ENCODE measurements at regions not wholly inside any gene's neighbourhood (a gene's known extent, or its start where the extent isn't known, plus 50 kb on each side); places are given as distances from the start of the nearest gene placed in this dataset.

DNA sequence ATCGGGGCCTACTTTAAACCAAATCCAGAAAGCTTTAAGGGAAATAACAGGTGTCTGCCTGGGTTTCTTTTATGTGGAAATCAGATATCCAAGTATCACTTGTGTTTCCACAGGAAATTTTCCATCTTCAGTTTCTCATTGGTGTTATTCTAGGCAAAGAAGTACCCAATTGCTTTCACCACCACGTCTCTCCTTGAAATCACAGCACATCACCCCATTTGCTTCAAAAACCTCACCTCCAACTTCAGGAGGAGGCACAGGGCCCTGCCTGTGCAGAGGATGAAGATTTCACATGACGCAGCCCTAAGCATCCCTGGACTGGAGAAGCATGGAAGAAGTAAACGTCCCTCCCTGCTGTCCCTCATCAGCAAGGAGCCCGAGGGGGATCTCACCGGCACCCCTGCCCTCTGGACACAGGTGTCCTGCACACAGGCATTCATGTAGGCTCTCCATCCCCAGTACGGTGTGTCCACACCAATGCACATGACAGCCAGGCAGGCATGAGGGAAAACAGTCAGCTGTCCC lies 182.3 kb downstream of the TBXT start:
- no peak for DNase-seq

DNA sequence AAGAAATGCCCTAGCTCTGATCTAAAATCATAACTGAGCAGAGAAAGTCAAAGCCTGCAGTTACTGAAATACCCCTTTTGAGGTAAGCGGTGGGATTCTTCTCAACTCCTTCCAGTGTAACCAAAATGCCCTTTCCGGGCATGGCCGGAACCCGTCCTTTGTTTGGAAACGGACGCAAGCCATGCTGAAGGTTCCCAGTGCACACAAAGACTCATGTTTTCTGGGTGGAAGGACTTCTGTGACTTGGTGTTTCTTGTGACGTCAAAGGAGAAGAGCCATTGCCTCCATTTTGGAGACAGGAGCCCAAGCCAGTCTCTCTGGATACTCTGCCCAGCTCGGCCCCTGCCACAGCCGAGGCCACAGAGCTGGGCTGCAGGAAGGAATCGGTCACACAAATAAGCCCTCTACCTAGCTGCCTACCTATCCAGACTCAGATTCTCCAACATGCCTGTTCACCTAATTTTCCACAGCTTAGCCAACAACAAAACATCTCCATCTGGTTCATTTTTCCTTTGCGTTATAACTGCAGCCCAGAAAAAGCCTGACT lies 182.8 kb downstream of the TBXT start:
- DNase-seq: no peak

DNA sequence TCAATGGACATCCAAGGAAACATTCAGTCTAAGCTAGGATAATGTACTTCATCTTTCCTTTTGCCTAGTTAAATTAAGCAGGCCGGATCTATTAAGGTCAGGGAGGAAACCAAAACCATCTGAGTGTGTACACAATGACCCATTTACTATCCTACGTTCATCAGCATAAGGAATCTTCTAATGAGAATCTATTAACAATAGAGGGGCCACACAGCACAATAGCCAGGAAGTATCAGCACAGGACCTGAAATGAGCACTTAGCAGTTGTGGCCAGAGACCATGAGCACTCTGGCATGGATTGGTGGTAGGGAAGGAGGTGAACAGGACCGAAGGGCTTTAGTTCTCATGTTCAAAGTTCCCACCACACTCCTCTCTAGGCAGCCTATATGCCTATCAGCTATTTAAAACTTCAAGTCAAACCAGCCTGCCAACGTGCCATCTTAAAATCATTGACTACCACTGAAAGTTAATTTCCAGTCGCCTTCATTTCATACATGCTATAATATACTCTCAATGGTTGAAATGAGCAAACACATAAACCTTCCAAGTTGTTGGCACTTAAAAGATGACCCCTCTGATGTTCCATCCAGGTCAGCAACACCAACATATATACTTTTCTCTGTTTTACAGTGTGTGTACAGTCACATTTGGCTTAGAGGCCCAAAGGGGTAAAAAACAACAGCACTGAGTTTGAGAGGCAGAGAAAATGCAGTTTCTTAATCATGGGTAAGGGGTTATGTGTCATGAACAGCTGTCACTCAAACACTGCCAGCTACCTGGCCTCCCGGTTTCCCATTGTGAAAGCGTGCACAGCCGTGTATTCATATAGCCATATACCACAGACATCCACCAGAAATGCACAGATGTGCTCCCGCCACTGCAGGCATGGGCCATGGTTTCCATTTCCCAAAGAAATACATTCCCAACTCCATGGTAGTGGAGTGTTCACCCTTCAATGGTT lies 184.3 kb downstream of the TBXT start:
- DNase-seq: no peak

DNA sequence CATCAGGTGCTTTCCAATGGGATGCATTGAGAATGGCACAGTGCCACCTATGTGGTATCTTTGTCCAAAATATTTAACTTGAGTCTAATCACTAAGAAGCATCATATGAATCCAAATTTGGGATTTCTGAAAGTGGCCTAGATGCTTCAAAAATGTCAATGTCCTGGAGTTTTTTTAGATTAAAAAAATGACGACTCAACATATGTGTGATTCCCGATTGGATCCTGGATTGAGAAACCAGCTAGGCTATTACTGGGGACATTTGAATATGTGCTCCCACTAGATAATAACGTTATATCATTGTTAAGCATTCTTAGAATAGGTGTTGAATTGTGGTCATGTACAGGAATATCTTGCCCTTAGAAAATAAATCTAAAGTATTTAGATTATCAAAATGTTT lies 189.2 kb downstream of the TBXT start:
- DNase-seq: no peak

DNA sequence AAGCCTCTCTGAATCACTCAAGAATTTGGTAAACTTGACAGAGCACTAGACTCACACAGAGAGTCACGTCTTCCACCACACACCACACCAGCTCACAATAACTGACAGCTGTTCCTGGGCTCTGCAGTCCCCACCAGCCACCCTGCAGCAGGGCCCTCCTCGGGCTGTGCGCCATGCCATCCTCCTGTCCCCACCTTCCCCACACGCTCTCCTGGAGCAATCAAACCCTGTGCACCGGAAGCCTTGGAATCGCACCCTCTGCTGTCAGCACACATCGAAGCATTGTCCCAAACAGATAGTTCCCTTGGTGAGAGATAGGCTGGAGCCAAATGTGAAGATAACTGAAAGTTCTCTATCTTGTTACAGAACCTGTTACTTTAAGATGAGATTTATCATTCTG lies 191.0 kb downstream of the TBXT start:
- DNase-seq: no peak

DNA sequence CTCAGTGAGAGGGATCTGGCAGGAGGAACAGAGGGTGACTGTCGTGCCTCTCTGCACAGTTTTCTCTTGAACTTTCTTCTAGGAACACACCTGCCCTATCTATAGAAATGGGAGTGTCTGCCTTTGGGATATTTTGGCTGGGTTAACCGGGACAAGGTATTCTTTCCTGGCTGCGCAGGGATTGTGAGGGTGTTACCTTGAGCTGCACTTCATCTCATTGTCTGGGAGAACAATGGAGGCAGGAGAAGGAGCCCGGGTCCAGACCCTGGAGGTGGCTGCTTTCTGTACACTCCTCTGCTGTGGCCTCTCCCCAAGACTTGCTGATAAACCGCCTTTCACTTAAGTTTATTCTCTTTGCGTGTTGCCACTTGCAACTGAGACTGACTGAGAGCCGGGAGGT lies 192.8 kb downstream of the TBXT start:
- no peak for DNase-seq

DNA sequence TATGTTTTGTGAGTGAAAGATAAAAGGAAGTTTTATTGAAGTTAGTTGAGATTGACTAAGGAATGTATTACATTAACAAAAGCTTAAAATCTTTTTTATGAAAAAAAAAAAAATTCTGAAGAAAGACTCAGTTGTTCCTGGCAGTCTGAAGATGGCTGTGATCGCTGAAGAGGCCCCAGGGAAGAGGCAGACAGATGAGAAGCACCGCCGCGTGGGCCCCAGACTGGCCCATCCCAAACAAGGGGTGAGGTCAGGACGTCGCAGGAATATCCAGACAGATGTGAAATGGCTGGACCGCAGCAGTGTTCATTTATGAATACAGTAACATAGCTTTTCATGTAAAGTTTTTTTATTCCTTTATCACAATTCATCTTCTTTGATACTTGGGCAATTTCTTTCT lies 194.2 kb downstream of the TBXT start:
- no peak for DNase-seq

DNA sequence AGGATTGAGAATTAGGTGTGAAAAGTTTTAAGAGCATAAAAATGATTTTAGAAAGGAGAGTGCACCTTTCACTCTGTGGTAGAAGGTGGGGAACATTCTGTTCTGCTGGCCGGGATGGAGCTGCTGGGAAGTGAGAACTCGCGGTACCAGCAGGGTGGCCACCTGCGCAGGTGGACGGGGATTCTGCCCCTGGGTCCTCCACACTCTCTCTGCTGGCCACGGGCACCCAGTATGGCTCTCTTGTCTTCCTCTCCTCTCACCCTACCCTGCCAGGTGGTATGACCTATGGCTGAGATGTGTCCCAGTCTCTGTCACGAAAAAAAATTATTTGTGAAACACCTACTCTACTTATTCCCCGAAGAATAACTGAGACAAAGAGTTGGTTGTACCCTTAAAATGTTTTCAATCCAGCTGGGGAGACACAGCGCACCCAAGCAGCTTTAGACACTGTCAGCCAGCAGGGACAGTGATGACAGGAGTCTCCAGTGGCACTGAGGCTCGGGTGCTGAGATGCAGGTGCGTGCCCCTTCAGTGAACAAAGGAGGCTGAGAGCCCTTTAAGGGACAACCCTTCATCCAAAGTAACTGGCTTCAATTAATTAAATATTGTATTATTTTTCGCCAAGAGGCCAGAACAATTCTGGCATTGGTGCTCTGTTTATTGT lies 195.4 kb downstream of the TBXT start:
- DNase-seq: no peak

DNA sequence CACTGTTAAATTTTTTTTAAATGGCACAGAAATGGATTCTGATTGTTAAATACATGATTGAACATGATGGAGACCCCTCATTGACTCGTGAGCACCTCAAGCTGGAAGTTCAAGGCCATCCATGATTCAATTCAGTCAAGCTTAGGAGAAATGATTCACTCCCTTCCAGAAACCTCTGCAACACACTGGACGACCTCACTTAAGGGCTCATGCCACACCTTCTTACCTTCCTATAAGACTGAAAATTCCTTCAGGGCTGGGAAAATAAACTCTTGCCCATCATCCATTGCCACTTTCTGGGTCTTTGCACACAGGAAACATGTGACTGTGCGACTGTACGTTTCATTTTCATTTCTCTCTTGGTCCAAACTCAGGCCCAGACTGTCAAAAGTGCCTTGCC lies 196.4 kb downstream of the TBXT start:
- no peak for DNase-seq

DNA sequence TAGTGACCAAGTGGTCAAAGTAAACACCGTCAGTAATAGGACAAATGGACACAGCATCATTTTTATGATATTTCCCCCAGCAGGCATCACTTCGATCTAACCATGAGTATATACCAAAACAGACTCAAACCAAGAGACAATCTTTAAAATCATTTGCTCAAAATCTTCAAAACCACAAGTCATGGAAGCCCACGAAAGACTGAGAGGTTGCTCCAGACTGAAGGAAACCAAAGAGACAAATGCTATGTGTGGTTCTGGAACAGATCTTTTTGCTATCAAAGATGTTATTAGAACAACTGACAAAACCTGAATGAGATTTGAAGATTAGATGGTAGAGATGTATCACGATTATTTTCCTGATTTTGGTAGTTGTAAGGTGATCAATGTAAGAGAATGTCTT lies 197.7 kb downstream of the TBXT start:
- no peak for DNase-seq

DNA sequence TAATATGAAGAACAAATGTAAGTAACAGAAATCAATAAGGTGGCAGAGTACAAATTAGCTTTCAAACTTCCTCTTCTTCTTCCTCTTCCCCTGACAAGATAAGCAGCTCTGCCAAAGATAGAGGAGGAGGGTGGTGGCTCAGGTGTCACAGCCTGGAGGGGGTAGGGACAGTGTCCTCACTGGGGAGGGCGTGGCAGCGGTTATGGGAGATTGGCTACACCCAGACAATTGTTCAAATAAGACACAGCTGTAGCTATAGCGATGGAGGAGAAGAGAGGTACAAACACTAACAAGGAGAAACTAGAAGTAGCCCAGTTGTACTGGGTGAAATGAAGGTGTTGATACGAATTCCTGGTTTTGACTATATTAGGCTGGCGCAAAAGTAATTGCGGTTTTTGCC lies 198.5 kb downstream of the TBXT start:
- DNase-seq: no peak

DNA sequence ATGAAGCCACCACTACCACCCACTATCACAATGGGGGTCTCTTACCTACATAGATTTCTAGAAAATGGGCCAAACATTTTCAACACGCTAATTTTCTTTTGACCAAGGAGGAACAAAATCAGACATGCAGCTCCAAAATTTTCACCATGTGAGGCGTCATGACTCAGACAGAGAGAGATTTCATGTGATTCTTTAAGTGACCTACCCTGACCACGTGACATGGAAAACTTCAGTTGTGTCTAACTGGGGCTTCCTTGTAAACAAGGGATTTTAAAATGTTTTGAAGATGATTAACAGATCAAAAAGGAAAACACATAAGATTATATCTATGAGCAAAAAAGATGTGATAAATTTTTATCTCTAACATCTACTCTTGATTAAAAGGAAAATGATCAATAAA lies 199.2 kb downstream of the TBXT start:
- DNase-seq: no peak

DNA sequence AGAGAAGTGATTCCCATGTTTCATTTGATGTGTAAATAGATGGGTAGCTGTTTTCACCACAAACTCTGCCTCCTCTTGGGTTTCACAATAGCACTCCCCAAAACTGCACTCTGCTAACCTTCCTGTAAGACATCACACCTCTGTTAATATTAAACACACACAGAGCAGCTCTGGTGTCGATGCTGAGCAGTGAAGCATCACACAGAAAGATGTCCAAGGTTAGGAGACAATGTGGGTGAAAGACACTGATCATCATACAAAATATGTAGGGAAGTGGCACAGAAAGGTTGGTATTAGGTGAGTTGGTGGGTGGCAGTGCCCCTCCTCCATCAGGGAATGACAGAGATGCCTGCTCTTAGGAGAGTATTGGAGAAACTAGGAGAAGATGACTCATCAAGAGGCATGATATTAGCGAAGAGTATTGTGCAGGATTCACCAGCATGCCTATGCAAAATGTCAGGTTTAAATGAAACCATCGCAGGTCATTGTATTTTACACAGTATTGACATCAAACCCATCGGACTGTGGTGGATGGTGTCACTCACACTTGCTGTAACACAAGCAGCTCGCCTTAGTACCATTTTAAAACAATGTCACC lies 199.7 kb downstream of the TBXT start:
- no peak for DNase-seq

DNA sequence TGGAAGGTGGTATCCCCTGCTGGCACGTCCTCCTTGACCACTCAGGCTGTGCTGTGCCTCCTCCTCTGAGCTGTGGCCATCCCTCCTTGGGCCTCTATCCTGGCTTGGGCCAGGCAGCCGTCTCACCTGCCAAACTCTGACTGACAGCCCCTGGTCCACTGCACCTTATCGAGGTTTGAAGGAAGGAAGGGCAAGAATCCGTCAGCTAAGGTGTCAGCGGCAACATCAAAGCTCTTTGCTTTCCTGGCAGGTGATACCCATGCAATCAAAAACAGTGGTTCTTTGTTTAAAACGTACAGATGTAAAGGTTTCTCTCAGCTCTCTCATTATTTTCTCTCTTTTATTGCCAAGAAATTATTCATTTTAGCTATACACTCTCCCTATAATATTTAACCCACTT lies 203.9 kb downstream of the TBXT start:
- DNase-seq: no peak

DNA sequence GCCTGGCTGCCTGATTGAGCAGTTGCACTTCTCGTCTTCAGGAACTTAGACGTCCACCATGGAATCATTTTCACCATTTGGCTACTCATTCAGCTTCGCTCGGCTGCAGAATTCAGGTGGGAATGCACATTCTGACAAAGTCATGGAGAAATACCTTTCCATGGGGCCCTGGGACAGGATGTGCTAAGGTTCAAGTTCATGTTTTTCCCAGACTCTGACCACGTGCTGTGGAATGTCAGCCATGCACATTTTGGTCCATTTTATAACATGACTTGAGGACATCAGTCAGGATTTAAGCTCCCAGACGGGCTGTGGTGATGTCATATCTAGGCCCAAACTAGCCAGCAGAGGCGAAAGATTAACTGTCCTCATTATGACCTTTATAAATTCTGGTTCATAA lies 205.3 kb downstream of the TBXT start:
- no peak for DNase-seq

DNA sequence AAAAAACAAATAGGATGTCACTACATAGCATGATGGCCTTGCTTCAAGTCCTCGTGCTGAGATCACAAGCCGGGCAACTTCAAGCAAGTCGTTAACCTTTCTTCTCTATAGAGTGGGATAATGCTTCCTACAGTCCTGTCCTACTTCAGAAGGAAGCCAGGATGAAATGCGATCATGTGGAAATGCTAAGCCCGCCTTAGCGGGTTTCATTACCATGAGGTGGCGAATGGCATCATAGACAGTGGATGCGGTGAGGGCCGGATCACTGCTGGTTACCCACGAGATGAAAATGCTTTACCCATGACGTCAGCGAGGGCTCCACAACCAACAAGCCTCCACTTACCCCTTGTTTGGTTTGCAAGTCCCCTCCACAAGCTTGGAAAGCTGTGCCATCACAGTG lies 206.4 kb downstream of the TBXT start:
- DNase-seq: no peak

DNA sequence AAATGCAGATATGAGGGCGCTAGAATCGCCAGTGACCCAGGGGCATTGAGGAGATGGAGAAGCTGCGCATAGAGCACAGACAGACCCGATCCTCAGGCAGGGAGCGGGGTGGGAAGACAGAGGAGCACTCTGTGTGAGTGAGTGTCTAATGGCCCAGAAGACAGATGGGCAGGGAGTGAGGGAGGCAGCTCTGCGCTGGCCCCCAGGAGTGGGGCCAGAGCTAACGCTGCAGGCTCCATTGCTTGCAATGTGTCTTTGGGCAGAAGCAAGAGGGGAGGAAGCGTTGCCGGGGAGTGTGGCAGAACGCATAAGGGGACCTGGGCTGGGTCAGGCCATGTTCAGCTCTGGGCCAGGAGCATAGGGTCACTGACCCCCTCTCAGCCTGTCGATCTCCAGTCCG lies 207.0 kb downstream of the TBXT start:
- no peak for DNase-seq

DNA sequence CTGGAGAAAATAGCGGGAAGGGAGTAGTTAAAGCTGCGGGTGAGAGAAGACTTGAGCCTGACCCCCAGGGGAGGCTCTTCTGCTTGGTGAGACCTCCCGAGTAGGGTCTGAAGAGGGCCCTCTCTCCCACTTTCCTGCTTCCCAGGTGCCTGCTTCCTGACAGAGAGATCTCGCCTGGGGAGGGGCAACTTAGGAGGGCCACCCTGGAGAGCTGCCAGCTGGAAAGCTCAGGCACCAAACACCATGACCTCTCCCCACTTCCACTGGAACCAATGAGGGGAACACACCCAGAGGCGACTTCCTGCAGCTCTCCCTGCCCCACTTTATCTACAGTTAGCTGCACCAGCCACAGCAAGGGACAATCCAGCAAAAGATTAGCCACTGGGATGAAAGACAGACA lies 208.0 kb downstream of the TBXT start:
- no peak for DNase-seq

DNA sequence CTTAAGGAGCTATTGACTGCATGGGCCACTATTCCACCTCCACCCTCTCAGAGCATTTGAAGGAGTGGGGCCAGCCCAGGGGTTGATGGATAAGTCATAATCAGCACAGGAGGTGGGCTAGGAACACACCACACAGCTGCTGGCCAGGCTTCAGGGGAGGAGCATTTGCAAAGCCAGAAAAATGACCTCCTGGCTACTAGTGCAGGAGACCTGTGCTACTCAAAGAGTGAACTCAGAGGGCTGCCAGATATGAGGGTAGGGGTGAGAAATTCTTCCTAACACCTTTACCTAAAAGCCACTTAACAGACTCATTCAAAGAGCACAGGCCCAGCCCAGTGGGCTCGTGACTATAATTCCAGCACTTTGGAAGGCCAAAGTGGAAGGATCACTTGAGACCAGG lies 210.8 kb downstream of the TBXT start:
- no peak for DNase-seq

DNA sequence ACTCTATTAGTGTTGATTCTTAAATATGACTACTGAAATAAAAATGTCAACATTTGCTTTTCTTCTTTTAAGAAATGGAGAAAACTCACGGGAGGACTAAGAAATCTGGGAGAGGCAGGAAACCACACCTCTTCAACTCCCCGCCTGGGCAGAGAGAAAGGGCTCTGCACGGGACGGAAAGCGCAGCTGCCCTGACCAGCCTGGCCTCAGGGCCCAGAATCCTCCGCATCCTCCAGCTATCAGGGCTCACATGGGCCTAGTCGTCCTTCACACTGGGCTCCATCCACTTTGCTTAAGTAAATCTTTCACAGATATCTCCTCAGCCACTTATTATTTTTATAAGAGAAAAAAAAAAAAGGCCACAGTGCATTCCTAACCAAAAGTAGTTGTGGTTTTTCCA lies 215.1 kb downstream of the TBXT start:
- DNase-seq: no peak

DNA sequence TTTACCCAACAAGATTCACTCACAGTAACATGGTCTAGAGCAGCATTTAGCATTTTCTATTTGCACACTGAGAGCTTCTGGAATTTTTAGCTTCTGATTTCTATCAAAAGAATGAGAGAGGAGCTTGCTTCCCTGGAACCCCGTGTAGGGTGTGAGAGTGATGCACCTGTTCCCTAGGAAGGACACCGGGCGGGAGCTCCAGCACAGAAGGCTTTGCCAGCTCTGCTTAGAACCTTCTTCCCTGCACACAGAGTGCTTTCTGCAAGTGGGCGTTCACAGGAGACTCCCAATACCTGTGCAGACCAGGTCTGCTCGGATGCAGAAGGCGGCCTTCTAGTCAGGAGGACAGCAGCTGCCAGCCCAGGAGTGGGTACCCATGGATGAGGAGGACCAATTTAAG lies 217.3 kb downstream of the TBXT start:
- no peak for DNase-seq

DNA sequence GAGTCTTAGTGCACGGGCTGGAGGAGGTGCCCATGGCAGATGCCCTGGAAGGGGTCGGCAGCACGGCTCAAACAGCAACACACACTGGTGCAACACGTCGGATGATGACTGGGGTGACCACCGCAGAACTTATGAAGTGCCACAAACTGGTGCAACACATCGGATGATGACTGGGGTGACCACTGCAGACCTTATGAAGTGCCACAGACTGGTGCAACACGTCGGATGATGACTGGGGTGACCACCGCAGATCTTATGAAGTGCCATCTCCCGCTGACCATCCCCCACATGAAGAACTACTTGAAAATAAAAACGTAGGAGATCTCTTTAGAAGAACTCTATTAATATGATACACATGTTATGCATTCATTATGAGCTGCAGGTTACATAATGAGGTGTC lies 218.3 kb downstream of the TBXT start:
- no peak for DNase-seq

DNA sequence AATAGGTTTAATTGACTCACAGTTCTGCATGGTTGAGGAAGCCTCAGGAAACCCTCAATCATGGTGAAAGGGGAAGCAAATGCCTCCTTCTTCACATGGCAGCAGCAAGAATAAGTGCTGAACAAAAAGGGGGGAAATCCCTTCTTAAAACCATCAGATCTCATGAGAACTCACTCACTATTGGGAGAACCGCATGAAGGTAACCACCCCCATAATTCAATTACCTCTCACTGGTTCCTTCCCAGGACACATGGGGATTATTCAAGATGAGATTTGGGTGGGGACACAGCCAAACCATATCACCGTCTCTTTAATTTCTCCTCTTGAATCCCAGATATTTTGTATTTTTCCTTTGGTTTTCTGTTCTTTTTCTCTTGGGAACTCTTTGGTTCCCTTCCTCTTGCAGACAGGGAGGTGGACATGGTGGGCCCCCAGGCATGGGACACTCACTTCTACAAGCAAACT lies 223.6 kb downstream of the TBXT start:
- no peak for DNase-seq

DNA sequence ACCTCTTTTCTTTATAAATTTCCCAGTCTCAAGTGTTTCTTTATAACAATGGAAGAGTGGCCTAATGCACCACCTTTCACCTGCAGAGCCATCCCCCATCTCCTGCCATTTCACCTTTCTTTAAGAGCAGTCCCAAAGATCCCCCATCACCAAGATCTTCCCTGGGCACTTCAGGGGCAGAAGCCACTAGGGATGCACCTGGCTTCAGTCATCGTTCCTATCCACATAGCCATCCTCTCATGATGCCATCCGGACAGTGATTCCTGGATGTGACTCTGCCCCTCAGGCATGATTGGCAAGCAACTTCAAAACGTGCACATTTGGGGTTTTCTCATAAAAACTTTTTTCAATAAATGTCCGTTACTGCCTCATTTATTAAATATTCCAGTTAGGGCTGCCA lies 225.9 kb downstream of the TBXT start:
- no peak for DNase-seq

All from NCI-H1417 treated with DMSO at 0.1 percent for 48 hours (cell line).